ENCODE measurements at regions not wholly inside any gene's neighbourhood (a gene's known extent, or its start where the extent isn't known, plus 50 kb on each side); places are given as distances from the start of the nearest gene placed in this dataset.

GRCh38 chr3:66828303-66828702, 169.8 kb upstream of the KBTBD8 start:
- Histone ChIP-seq H3K9me2 (replicated peaks; ENCODE audit: low read length) (no peaks in the 10 kb centered on the region), H3K36me3 (ENCODE audit: low read depth, low read length) (no peaks in the 10 kb centered on the region), H3K27me3 (ENCODE audit: low read length) (no peaks in the 10 kb centered on the region), H2AFZ (ENCODE audit: low read length) (no peak overlapping the region), H3K4me3 (ENCODE audit: low read length) (no peak overlapping the region), H3K9ac (ENCODE audit: low read length) (no peak overlapping the region), H3F3A (ENCODE audit: low read length, unreplicated experiment) (no peaks in the 10 kb centered on the region), H3K4me1 (ENCODE audit: insufficient read depth, low read length) (no peaks in the 10 kb centered on the region), H3K79me2 (ENCODE audit: low read length) (no peaks in the 10 kb centered on the region), H3K27ac (ENCODE audit: low read length) (no peak overlapping the region), H4K20me1 (ENCODE audit: low read length) (no peaks in the 10 kb centered on the region), H3K4me2 (ENCODE audit: low read length) (no peak overlapping the region), H3K9me3 (ENCODE audit: low read length) (no peaks in the 10 kb centered on the region)
- TF ChIP-seq EZH2 (IDR thresholded peaks at IDR 0.05; ENCODE audit: low read length, unreplicated experiment) (no peak), EZH2phosphoT487 (IDR thresholded peaks at IDR 0.05; ENCODE audit: borderline replicate concordance, low read length) (no peak), CTCF (conservative IDR thresholded peaks at IDR 0.05; ENCODE audit: low read depth, low read length) (no peak)
- no peak for DNase-seq
- ATAC-seq: no peak
- ChIA-PET CTCF (no interaction called here), POLR2A (ENCODE audit: unreplicated experiment) (interaction anchor here (0.6 kb wide), 1 partner anchor 25 kb away, joined by 7 read pairs; no protein-coding TSS in a partner anchor)
- intact Hi-C loops (cut with micrococcal nuclease): no loop called here
- BruUV-seq (replicated peaks): no TSS peak

GRCh38 chr3:66830301-66830700, 167.8 kb upstream of the KBTBD8 start:
- H4K20me1 ChIP-seq (ENCODE audit: low read length): no peaks in the 10 kb centered on the region
- no peak for ATAC-seq
- ChIA-PET POLR2A (ENCODE audit: unreplicated experiment) (no interaction called here), CTCF (no interaction called here)
- no peaks in the 10 kb centered on the region for H3K9me3 ChIP-seq (ENCODE audit: low read length)
- H3K9me2 ChIP-seq (replicated peaks; ENCODE audit: low read length): no peaks in the 10 kb centered on the region
- H3K27ac ChIP-seq (ENCODE audit: low read length): no peak overlapping the region
- no peak overlapping the region for H3K9ac ChIP-seq (ENCODE audit: low read length)
- no peaks in the 10 kb centered on the region for H3K79me2 ChIP-seq (ENCODE audit: low read length)
- H3K4me3 ChIP-seq (ENCODE audit: low read length): no peak overlapping the region
- no peak for TF ChIP-seq EZH2phosphoT487 (IDR thresholded peaks at IDR 0.05; ENCODE audit: borderline replicate concordance, low read length)
- TF ChIP-seq CTCF (conservative IDR thresholded peaks at IDR 0.05; ENCODE audit: low read depth, low read length): no peak
- TF ChIP-seq EZH2 (IDR thresholded peaks at IDR 0.05; ENCODE audit: low read length, unreplicated experiment): no peak
- H3K4me1 ChIP-seq (ENCODE audit: insufficient read depth, low read length): no peaks in the 10 kb centered on the region
- intact Hi-C loops (cut with micrococcal nuclease): no loop called here
- no TSS peak for BruUV-seq (replicated peaks)
- H2AFZ ChIP-seq (ENCODE audit: low read length): no peak overlapping the region
- no peaks in the 10 kb centered on the region for H3K27me3 ChIP-seq (ENCODE audit: low read length)
- H3K4me2 ChIP-seq (ENCODE audit: low read length): no peak overlapping the region
- no peak for DNase-seq
- H3K36me3 ChIP-seq (ENCODE audit: low read depth, low read length): no peaks in the 10 kb centered on the region
- no peaks in the 10 kb centered on the region for H3F3A ChIP-seq (ENCODE audit: low read length, unreplicated experiment)

- Histone ChIP-seq H3K27me3 (ENCODE audit: low read length) (no peaks in the 10 kb centered on the region), H3F3A (ENCODE audit: low read length, unreplicated experiment) (no peaks in the 10 kb centered on the region), H2AFZ (ENCODE audit: low read length) (no peak overlapping the region), H3K9me3 (ENCODE audit: low read length) (no peaks in the 10 kb centered on the region), H3K9me2 (replicated peaks; ENCODE audit: low read length) (no peaks in the 10 kb centered on the region), H3K79me2 (ENCODE audit: low read length) (no peaks in the 10 kb centered on the region), H3K9ac (ENCODE audit: low read length) (no peak overlapping the region), H3K27ac (ENCODE audit: low read length) (no peak overlapping the region), H4K20me1 (ENCODE audit: low read length) (no peaks in the 10 kb centered on the region), H3K4me3 (ENCODE audit: low read length) (no peak overlapping the region), H3K36me3 (ENCODE audit: low read depth, low read length) (no peaks in the 10 kb centered on the region), H3K4me2 (ENCODE audit: low read length) (no peak overlapping the region), H3K4me1 (ENCODE audit: insufficient read depth, low read length) (no peaks in the 10 kb centered on the region)
- ChIA-PET POLR2A (ENCODE audit: unreplicated experiment) (interaction anchor here (0.6 kb wide), 1 partner anchor 441 kb away, joined by 3 read pairs; no protein-coding TSS in a partner anchor), CTCF (no interaction called here)
- no peak for TF ChIP-seq EZH2 (IDR thresholded peaks at IDR 0.05; ENCODE audit: low read length, unreplicated experiment)
- no peak for TF ChIP-seq EZH2phosphoT487 (IDR thresholded peaks at IDR 0.05; ENCODE audit: borderline replicate concordance, low read length)
- no peak for TF ChIP-seq CTCF (conservative IDR thresholded peaks at IDR 0.05; ENCODE audit: low read depth, low read length)
- intact Hi-C loops (cut with micrococcal nuclease): no loop called here
- BruUV-seq (replicated peaks): no TSS peak
- ATAC-seq (no peak), DNase-seq (no peak)
Observed at GRCh38 chr3:66831931-66832330, 166.2 kb upstream of the KBTBD8 start.
